ENCODE measurements at regions not wholly inside any gene's neighbourhood (a gene's known extent, or its start where the extent isn't known, plus 50 kb on each side); places are given as distances from the start of the nearest gene placed in this dataset.

- H3K79me2 ChIP-seq (ENCODE audit: control insufficient read depth, insufficient read depth, low read length), result no peaks in the 10 kb centered on the region
- no peak overlapping the region for H3K4me3 ChIP-seq (replicated peaks in 1 of 3; ENCODE audit: insufficient read depth in 1 of 3, low read depth in 1 of 3, low read length in 3 of 3)
- H2AFZ ChIP-seq (ENCODE audit: low read depth, low read length), result no peak overlapping the region
- no peaks in the 10 kb centered on the region for H3K4me1 ChIP-seq (ENCODE audit: control insufficient read depth, extremely low read depth, insufficient read depth, low read length)
- no peak overlapping the region for H3K4me2 ChIP-seq (ENCODE audit: insufficient read depth, low read length)
- BruUV-seq (replicated peaks), result no TSS peak
- peaks cover 2 to 14% of the 10 kb centered on the region in 2 experiments for H3K27me3 ChIP-seq (ENCODE audit: control insufficient read depth in 2 of 2, insufficient read depth in 2 of 2, low read length in 2 of 2)
- POLR2A ChIA-PET, result no interaction called here
- DNase-seq (ENCODE audit: low read depth, low spot score), result no peak
- no peaks in the 10 kb centered on the region for H4K20me1 ChIP-seq (replicated peaks; ENCODE audit: control insufficient read depth, extremely low read depth, insufficient read depth, low read length)
- no peaks in the 10 kb centered on the region for H3K9me3 ChIP-seq (replicated peaks; ENCODE audit: control insufficient read depth, insufficient read depth, low read length)
- CTCF ChIA-PET, result no interaction called here
- no peak for FAIRE-seq
- no peak for TF ChIP-seq GATA2 (IDR thresholded peaks at IDR 0.05; ENCODE audit: insufficient read depth, insufficient read length, low read depth, low read length)
- no peak for TF ChIP-seq EZH2 (IDR thresholded peaks at IDR 0.05; ENCODE audit: borderline replicate concordance, low read depth, low read length, severe bottlenecking)
- no peak for TF ChIP-seq MAX (IDR thresholded peaks at IDR 0.05; ENCODE audit: insufficient read depth, insufficient read length)
- no peak for TF ChIP-seq MYC (IDR thresholded peaks at IDR 0.05; ENCODE audit: low read depth, low read length)
- TF ChIP-seq JUN (IDR thresholded peaks at IDR 0.05; ENCODE audit: borderline replicate concordance, insufficient read depth, insufficient read length, low read depth), result no peak
- H3K36me3 ChIP-seq (ENCODE audit: control insufficient read depth in 2 of 2, extremely low read depth in 1 of 2, insufficient read depth in 2 of 2, low read length in 2 of 2), result no peaks in the 10 kb centered on the region
- intact Hi-C loops (cut with micrococcal nuclease) (no loop called here), dilution Hi-C loops (cut with MboI; ENCODE audit: extremely low pct_ligation_motif_present, low sequenced_read_pairs) (no loop called here)
- no peaks in the 10 kb centered on the region for H3K9me1 ChIP-seq (replicated peaks; ENCODE audit: control insufficient read depth, extremely low read depth, insufficient read depth, low read length)
- no peak overlapping the region for H3K9ac ChIP-seq (replicated peaks; ENCODE audit: extremely low read depth, insufficient read depth, low read length)
- no peak overlapping the region for H3K27ac ChIP-seq (ENCODE audit: insufficient read depth, low read depth, low read length)
These were observed 139.8 kb downstream of the DHX35 start for GRCh38 chr20:39101895-39102294.

- Histone ChIP-seq H2AFZ (ENCODE audit: low read depth, low read length) (no peak overlapping the region), H3K9me1 (replicated peaks; ENCODE audit: control insufficient read depth, extremely low read depth, insufficient read depth, low read length) (no peaks in the 10 kb centered on the region), H3K79me2 (ENCODE audit: control insufficient read depth, insufficient read depth, low read length) (no peaks in the 10 kb centered on the region), H3K9ac (replicated peaks; ENCODE audit: extremely low read depth, insufficient read depth, low read length) (no peak overlapping the region), H4K20me1 (replicated peaks; ENCODE audit: control insufficient read depth, extremely low read depth, insufficient read depth, low read length) (no peaks in the 10 kb centered on the region), H3K4me2 (ENCODE audit: insufficient read depth, low read length) (no peak overlapping the region), H3K27ac (ENCODE audit: insufficient read depth, low read depth, low read length) (no peak overlapping the region), H3K9me3 (replicated peaks; ENCODE audit: control insufficient read depth, insufficient read depth, low read length) (no peaks in the 10 kb centered on the region), H3K4me3 (replicated peaks in 1 of 3; ENCODE audit: insufficient read depth in 1 of 3, low read depth in 1 of 3, low read length in 3 of 3) (no peak overlapping the region), H3K36me3 (ENCODE audit: control insufficient read depth in 2 of 2, extremely low read depth in 1 of 2, insufficient read depth in 2 of 2, low read length in 2 of 2) (no peaks in the 10 kb centered on the region), H3K27me3 (ENCODE audit: control insufficient read depth in 2 of 2, insufficient read depth in 2 of 2, low read length in 2 of 2) (peaks cover 4 to 14% of the 10 kb centered on the region in 2 experiments), H3K4me1 (ENCODE audit: control insufficient read depth, extremely low read depth, insufficient read depth, low read length) (no peaks in the 10 kb centered on the region)
- FAIRE-seq (no peak), DNase-seq (ENCODE audit: low read depth, low spot score) (no peak)
- no peak for TF ChIP-seq EZH2 (IDR thresholded peaks at IDR 0.05; ENCODE audit: borderline replicate concordance, low read depth, low read length, severe bottlenecking)
- TF ChIP-seq MYC (IDR thresholded peaks at IDR 0.05; ENCODE audit: low read depth, low read length), result no peak
- no peak for TF ChIP-seq POLR2AphosphoS5 (IDR thresholded peaks at IDR 0.05; ENCODE audit: insufficient read depth, low read depth, low read length)
- no peak for TF ChIP-seq JUN (IDR thresholded peaks at IDR 0.05; ENCODE audit: borderline replicate concordance, insufficient read depth, insufficient read length, low read depth)
- TF ChIP-seq MAX (IDR thresholded peaks at IDR 0.05; ENCODE audit: insufficient read depth, insufficient read length), result no peak
- TF ChIP-seq GATA2 (IDR thresholded peaks at IDR 0.05; ENCODE audit: insufficient read depth, insufficient read length, low read depth, low read length), result no peak
- TF ChIP-seq CTCF (IDR thresholded peaks at IDR 0.05; ENCODE audit: extremely low read depth in 1 of 2, insufficient read depth in 1 of 2, low read depth in 1 of 2, low read length in 2 of 2), result no peak
- TF ChIP-seq POLR2A (IDR thresholded peaks at IDR 0.05; ENCODE audit: low read depth, low read length), result no peak
- no peak for TF ChIP-seq FOS (IDR thresholded peaks at IDR 0.05; ENCODE audit: borderline replicate concordance, insufficient read depth, low read length)
- CTCF ChIA-PET, result no interaction called here
- POLR2A ChIA-PET, result no interaction called here
- dilution Hi-C loops (cut with MboI; ENCODE audit: extremely low pct_ligation_motif_present, low sequenced_read_pairs), result no loop called here
- BruUV-seq (replicated peaks), result no TSS peak
- intact Hi-C loops (cut with micrococcal nuclease), result no loop called here
These were observed 138.5 kb downstream of the DHX35 start for GRCh38 chr20:39100691-39101090.
